IPS-NIHi7 (cell line): ENCODE measurements at regions not wholly inside any gene's neighbourhood (a gene's known extent, or its start where the extent isn't known, plus 50 kb on each side); places are given as distances from the start of the nearest gene placed in this dataset.
"Not testable (repeated sequence)": the region's sequence is repeated elsewhere in the genome, so short reads cannot be mapped to it uniquely, and the experiment has no call there.

ENCODE experiments used
- DNase-seq: peaks from one replicate; pipeline ENCODE4 v3.0.0; 2012; ENCODE audit warnings: mixed read lengths; ENCODE audit errors: extremely low spot score

DNA sequence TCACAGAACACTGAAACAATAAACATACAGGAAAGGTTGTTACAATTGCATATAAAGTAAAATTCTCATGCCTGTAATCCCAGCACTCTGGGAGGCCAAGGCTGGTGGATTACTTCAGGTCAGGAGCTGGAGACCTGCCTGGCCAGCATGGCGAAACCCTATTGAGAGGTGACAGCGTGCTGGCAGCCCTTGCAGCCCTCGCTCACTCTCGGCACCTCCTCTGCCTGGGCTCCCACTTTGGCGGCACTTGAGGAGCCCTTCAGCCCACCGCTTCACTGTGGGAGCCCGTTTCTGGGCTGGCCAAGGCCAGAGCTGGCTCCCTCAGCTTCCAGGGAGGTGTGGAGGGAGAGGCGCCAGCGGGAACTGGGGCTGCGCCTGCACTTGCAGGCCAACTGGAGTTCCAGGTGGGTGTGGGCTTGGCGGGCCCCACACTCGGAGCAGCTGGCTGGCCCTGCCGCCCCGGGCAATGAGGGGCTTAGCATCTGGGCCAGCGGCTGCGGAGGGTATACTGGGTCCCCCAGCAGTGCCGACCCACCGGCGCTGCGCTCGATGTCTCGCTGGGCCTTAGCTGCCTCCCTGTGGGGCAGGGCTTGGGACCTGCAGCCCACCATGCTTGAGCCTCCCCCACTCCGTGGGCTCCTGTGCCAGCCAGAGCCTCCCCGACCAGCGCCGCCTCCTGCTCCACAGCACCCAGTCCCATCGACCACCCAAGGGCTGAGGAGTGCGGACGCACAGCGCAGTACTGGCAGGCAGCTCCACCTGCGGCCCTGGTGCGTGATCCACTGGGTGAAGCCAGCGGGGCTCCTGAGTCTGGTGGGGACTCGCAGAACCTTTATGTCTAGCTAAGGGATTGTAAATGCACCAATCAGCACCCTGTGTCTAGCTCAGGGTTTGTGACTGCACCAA, 51.5 kb upstream of the MBNL1 start:
- DNase-seq: not testable (repeated sequence)

DNA sequence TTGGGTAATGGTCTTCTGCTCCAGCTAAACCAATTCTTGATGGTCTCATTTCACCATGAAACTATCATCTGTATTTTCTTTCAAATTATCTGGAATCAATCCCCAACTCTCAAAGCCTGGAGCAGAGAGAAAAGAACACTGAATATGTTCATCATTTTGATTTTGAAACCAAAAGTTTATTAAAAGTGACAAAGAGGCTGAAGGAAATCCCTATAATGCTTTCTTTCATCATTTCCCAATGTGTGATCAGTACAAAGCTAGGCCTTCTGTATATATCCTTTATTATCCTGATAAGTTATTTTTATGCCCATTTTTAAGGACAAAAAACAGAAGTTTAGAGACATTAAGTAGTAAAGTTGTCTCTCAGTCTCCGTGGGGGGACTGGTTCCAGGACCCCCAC, 50.1 kb upstream of the MBNL1 start:
- DNase-seq: no peak
